ENCODE measurements at regions not wholly inside any gene's neighbourhood (a gene's known extent, or its start where the extent isn't known, plus 50 kb on each side); places are given as distances from the start of the nearest gene placed in this dataset.

DNA sequence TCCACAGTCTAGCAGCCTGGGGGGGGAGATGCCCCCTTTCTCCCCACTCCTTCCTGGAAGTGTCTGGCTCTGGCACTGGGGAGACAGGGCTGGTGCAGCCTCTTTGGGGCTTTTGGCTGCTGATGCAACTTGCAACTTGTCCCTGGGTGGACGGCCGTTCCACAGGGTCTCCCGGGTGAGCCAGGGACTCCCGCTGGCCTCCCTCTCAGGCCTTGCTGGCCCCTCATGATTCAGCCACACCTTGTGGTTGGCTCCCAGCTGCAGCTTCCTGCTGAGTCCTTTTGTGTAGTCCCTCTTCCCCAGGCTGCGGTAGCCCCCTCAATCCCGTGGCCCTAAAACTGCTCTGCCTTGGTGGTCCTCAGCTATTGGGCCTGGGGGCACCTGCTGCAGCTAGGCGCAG is 283.5 kb downstream of the PBX3 start:
- DNase-seq (ENCODE audit: low read depth) = no peak
- TF ChIP-seq CTCF (IDR thresholded peaks at IDR 0.05; ENCODE audit: insufficient read depth, low read depth, low read length, missing control alignments) = no peak
- H3K4me3 ChIP-seq (ENCODE audit: low read length) = no peak overlapping the region

DNA sequence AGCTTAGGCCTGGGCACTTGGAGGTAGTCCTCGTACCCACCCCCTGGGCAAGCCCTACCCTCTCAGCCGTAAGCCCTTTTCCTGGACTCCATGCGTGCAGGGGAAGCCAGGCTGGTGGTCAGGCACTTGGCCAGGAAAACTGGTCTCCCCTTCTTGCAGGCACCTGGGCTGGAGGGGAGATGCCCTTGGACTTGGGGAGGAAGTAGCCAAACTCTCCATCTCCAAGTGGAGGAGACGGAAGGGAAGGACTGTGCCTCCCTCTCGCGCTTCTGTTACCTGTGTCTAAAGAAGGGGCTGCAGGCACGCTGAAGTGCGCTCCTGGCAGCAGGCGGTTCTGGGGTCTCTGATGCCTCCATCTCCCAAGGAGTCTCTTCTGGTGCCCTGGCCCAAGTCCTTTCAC is 283.9 kb downstream of the PBX3 start:
- no peak overlapping the region for H3K4me3 ChIP-seq (ENCODE audit: low read length)
- TF ChIP-seq CTCF (IDR thresholded peaks at IDR 0.05; ENCODE audit: insufficient read depth, low read depth, low read length, missing control alignments) = no peak
- DNase-seq (ENCODE audit: low read depth) = no peak

DNA sequence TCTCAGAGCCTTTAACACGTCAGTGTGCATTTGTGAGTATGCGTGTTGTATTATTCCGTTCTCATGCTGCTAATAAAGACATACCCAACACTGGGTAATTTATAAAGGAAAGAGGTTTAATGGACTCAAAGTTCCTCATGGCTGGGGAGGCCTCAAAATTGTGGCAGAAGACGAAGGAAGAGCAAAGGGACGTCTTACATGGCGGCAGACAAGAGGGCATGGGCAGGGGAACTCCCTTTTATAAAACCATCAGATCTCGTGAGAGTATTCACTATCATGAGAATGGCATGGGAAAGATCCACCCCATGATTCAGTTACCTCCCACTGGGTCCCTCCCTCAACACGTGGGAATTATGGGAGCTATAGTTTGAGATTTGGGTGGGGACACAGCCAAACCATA is 285.0 kb downstream of the PBX3 start:
- no peak for TF ChIP-seq CTCF (IDR thresholded peaks at IDR 0.05; ENCODE audit: insufficient read depth, low read depth, low read length, missing control alignments)
- H3K4me3 ChIP-seq (ENCODE audit: low read length) = no peak overlapping the region
- no peak for DNase-seq (ENCODE audit: low read depth)

DNA sequence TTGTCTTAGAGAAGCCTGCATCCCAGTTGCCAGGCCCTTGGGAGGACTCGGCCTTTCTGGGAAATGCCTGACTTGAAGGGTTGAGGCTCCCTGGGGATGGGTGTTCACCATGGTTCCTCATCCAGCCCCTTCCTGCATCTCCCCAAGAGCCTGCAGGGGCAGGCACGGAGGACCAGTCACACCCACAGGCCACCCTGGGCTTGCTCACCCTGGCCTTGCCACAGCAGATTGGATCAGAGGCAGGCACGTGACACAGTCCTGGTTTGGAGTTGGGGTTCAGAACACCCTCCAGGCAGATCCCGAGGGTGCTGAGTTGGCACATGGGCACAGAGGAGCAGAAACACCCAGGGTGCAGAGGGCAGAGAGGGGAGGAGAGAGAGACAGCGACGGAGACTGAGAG is 286.1 kb downstream of the PBX3 start:
- TF ChIP-seq CTCF (IDR thresholded peaks at IDR 0.05; ENCODE audit: insufficient read depth, low read depth, low read length, missing control alignments) = no peak
- H3K4me3 ChIP-seq (ENCODE audit: low read length) = no peak overlapping the region
- no peak for DNase-seq (ENCODE audit: low read depth)

DNA sequence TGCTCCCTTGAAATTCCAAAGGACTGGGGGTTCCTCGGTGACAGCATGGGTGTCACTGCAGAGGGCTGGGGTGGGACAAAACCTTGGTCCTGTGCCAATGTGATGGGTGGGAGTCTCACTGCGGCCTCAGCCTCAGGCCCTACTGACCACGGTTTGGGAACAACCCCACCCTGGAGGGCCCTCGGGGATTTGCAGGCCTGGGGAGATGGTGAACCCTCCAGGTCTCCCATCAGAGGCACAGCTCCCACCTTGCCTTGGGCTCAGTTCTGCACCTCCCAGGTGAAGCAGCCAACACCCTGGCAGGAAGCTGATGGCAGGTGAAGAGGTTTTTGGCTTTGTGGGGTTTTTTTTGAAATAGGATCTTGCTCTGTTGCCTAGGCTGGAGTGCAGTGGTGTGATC is 286.8 kb downstream of the PBX3 start:
- no peak for TF ChIP-seq CTCF (IDR thresholded peaks at IDR 0.05; ENCODE audit: insufficient read depth, low read depth, low read length, missing control alignments)
- DNase-seq (ENCODE audit: low read depth) = no peak
- no peak overlapping the region for H3K4me3 ChIP-seq (ENCODE audit: low read length)

DNA sequence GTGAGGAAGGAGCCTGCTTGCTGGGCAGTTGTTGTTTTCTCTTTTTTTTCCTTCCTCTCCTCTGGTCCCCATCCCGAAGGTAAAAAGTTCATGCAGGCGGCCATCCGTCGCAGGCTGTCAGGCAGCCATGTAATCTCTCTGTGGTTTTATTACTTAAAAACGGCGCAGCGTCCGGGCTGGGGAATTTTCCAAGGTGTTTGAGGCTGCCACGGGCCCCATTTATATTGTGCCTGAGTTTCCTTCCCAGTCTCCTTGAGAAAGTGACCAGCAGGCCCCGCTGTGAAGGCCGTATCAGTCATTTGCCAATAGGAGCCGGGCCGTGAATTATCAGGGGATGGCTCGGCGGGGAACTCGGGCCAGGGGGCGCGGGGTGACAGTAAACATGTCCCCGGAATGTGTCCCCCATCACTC is 289.7 kb downstream of the PBX3 start:
- DNase-seq (ENCODE audit: low read depth) = no peak

More for the DNA sequence above, 289.7 kb downstream of the PBX3 start:
- no peak overlapping the region for H3K4me3 ChIP-seq (ENCODE audit: low read length)
- no peak for TF ChIP-seq CTCF (IDR thresholded peaks at IDR 0.05; ENCODE audit: insufficient read depth, low read depth, low read length, missing control alignments)

Measured in epithelial cell of esophagus (primary cell).